Common myeloid progenitor, CD34-positive (primary cell): ENCODE measurements at regions not wholly inside any gene's neighbourhood (a gene's known extent, or its start where the extent isn't known, plus 50 kb on each side); places are given as distances from the start of the nearest gene placed in this dataset.
"Not testable (repeated sequence)": the region's sequence is repeated elsewhere in the genome, so short reads cannot be mapped to it uniquely, and the experiment has no call there.

Source experiments
- CTCF ChIA-PET: fragments of 350-600 bp; sonication (Branson Sonifier 250); formaldehyde crosslinking; loops from one replicate; lab custom pipeline; 2021; ENCODE audit warnings: antibody characterized with exemption; lab: Charles Lee
- POLR2A ChIA-PET: fragments of 350-600 bp; sonication (Branson Sonifier 250); formaldehyde crosslinking; loops from one replicate; lab custom pipeline; 2021; ENCODE audit warnings: antibody characterized with exemption; lab: Charles Lee
- DNase-seq, 3 donors: peaks; one replicate each; pipeline versions ENCODE4 v3.0.0 to v3.0.0-alpha.2; 2013
- H3K27ac ChIP-seq, 2 experiments: 1 replicate in 1 of 2; 2 replicates in 1 of 2; pipeline ENCODE4 v1.7.0; 2013; ENCODE audit warnings: inconsistent platforms in 2 of 2, low read length in 2 of 2, mild to moderate bottlenecking in 2 of 2, low read depth in 1 of 2, moderate library complexity in 1 of 2; ENCODE audit not compliant: severe bottlenecking in 2 of 2, insufficient read depth in 1 of 2, poor library complexity in 1 of 2
- H3K27me3 ChIP-seq, 5 experiments: replicated peaks in 2 of 5; 1 replicate in 3 of 5; 2 replicates in 2 of 5; pipeline versions ENCODE4 v1.6.1 to v1.7.0; 2013; ENCODE audit warnings: low read length in 4 of 5, mild to moderate bottlenecking in 2 of 5, moderate library complexity in 2 of 5, inconsistent platforms in 1 of 5; ENCODE audit not compliant: insufficient read depth in 5 of 5, control insufficient read depth in 4 of 5
- H3K36me3 ChIP-seq, 4 experiments: 1 replicate in 2 of 4; 2 replicates in 2 of 4; pipeline versions ENCODE4 v1.6.1 to v1.7.0; 2013; ENCODE audit warnings: low read length in 3 of 4, control low read depth in 1 of 4, mild to moderate bottlenecking in 1 of 4; ENCODE audit not compliant: control insufficient read depth in 4 of 4, insufficient read depth in 4 of 4
- H3K4me1 ChIP-seq, 4 experiments: 1 replicate in 3 of 4; 2 replicates in 1 of 4; pipeline versions ENCODE4 v1.6.1 to v1.7.1; 2013; ENCODE audit warnings: low read length in 3 of 4, mild to moderate bottlenecking in 3 of 4, control low read depth in 1 of 4, inconsistent platforms in 1 of 4, moderate library complexity in 1 of 4; ENCODE audit not compliant: control insufficient read depth in 4 of 4, insufficient read depth in 4 of 4; ENCODE audit errors: control extremely low read depth in 1 of 4
- H3K4me3 ChIP-seq, 7 experiments: 1 replicate in 4 of 7; 2 replicates in 3 of 7; pipeline versions ENCODE4 v1.5.1 to v1.7.0; 2013; ENCODE audit warnings: mild to moderate bottlenecking in 7 of 7, low read length in 6 of 7, moderate library complexity in 6 of 7, inconsistent platforms in 2 of 7, low read depth in 2 of 7, control low read depth in 1 of 7; ENCODE audit not compliant: insufficient read depth in 4 of 7, control insufficient read depth in 1 of 7; ENCODE audit errors: extremely low read depth in 1 of 7
- H3K9me3 ChIP-seq, 5 experiments: 1 replicate in 4 of 5; 2 replicates in 1 of 5; pipeline versions ENCODE4 v1.6.1 to v1.7.1; 2013; ENCODE audit warnings: low read length in 4 of 5, mild to moderate bottlenecking in 2 of 5, inconsistent platforms in 1 of 5, low read depth in 1 of 5, moderate library complexity in 1 of 5; ENCODE audit not compliant: control insufficient read depth in 4 of 5, insufficient read depth in 2 of 5; ENCODE audit errors: control extremely low read depth in 1 of 5
- WGBS: methylation state at CpG from one replicate; pipeline ENCODE4 v1.1.5; 2013; ENCODE audit not compliant: insufficient coverage; 5-methylcytosine and 5-hydroxymethylcytosine counted together

DNA sequence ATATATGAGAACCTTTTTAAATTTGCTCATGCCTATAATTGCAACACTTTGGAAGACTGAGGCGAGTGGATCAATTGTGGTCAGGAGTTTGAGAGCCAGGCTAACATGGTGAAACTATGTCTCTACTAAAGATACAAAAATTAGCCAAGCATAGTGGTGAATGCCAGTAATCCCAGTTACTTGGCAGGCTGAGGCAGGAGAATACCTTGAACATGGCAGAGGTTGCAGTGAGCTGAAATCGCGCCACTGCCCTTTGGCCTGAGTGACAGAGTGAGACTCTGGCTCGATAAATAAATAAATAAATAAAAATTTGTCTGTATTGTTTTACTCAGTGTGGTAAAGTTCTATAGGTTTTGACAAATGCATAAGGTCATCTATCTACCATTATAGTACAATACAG lies 218.2 kb downstream of the ZC4H2 start:
- Histone ChIP-seq H3K4me3 (no peak overlapping the region), H3K27ac (no peak overlapping the region), H3K4me1 (no peaks in the 10 kb centered on the region), H3K9me3 (no peaks in the 10 kb centered on the region), H3K27me3 (no peaks in the 10 kb centered on the region), H3K36me3 (no peaks in the 10 kb centered on the region)
- CTCF ChIA-PET, result no interaction called here
- 80% methylated on average over 1 of the region's 4 CpGs for WGBS
- POLR2A ChIA-PET, result no interaction called here
- DNase-seq, result no peak

DNA sequence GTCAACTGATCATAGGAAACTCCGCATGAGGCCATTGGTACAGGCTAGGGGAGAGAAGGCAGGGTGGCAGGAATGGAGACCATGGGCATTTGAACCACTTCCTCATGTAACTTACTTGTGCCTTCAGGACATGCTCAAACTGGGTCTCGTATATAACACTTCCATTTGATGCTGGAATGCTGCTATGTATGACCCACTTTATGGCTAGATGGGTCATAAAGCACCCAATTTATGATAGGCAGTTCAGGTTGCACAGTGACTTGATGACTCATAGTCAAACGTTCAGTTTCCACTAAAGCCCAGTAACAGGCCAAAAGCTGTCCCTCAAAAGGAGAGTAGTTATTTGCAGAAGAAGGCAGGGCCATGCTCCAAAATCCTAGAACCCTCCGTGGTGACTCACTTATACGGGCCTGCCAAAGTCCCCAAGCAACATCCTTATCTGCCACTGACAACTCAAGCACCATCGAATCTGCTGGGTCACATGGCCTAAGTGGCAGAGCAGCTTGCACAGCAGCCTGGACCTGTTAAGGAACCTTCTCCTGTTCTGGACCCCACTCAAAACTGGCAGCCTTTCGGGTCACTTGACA lies 236.4 kb downstream of the ZC4H2 start:
- Histone ChIP-seq H3K27ac (no peak overlapping the region), H3K4me1 (no peaks in the 10 kb centered on the region), H3K27me3 (no peaks in the 10 kb centered on the region), H3K4me3 (no peak overlapping the region), H3K36me3 (no peaks in the 10 kb centered on the region), H3K9me3 (peaks cover 0 to 2% (median 0%) of the 10 kb centered on the region in 5 experiments)
- ChIA-PET POLR2A (no interaction called here), CTCF (no interaction called here)
- WGBS, result 82% methylated on average over 7 of the region's 7 CpGs
- DNase-seq, result no peak

- no peak for DNase-seq
- CTCF ChIA-PET, result no interaction called here
- Histone ChIP-seq H3K4me3 (no peak overlapping the region), H3K36me3 (no peaks in the 10 kb centered on the region), H3K27ac (no peak overlapping the region), H3K27me3 (no peaks in the 10 kb centered on the region), H3K4me1 (no peaks in the 10 kb centered on the region), H3K9me3 (peaks cover 0 to 3% (median 0%) of the 10 kb centered on the region in 5 experiments)
- POLR2A ChIA-PET, result no interaction called here
- WGBS, result 83% methylated on average over 2 of the region's 9 CpGs
Observed at GRCh38 chrX:64698317-64698716, 277.9 kb downstream of the ZC4H2 start.

DNA sequence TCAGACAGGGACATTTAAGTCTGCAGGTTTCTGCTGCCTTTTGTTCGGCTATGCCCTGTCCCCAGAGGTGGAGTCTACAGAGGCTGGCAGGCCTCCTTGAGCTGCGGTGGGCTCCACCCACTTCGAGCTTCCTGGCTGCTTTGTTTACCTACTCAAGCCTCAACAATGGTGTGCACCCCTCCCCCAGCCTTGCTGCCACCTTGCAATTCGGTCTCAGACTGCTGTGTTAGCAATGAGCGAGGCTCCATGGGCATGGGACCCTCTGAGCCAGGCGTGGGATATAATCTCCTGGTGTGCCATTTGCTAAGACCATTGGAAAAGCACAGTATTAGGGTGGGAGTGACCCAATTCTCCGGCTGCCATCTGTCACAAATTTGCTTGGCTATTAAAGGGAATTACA lies 280.9 kb downstream of the ZC4H2 start:
- H3K27ac ChIP-seq, CTCF ChIA-PET, POLR2A ChIA-PET, H3K4me1 ChIP-seq, H3K27me3 ChIP-seq, H3K4me3 ChIP-seq, H3K9me3 ChIP-seq, H3K36me3 ChIP-seq, DNase-seq: not testable (repeated sequence)
- WGBS, result 82% methylated on average over 7 of the region's 7 CpGs

DNA sequence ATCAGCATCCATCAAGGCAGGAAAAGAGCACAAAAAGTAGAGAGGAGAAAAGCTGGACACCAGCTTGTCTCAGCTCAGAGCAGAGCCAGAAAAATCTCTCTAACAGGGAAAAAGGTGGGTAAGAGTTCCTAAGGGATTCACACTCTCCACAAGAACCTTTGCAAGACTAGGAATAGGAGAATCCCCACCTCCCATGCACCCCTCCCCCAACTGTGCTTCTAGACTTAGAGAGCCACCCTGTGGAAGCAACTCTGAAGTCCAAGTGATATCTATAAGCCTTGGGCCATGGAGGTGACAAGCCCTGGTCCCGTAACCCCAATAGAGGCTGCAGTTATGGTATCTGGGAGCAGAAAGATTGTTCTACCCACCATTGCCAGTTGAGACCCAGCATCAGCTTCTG lies 267.6 kb upstream of the MTMR8 start:
- H3K27ac ChIP-seq, result no peak overlapping the region
- ChIA-PET CTCF (no interaction called here), POLR2A (no interaction called here)
- no peak for DNase-seq
- no peaks in the 10 kb centered on the region for H3K27me3 ChIP-seq
- no peak overlapping the region for H3K4me3 ChIP-seq
- no peaks in the 10 kb centered on the region for H3K36me3 ChIP-seq
- no peaks in the 10 kb centered on the region for H3K4me1 ChIP-seq
- WGBS, result 100% methylated on average over 1 of the region's 1 CpG
- peaks cover 0 to 5% (median 0%) of the 10 kb centered on the region in 5 experiments for H3K9me3 ChIP-seq

DNA sequence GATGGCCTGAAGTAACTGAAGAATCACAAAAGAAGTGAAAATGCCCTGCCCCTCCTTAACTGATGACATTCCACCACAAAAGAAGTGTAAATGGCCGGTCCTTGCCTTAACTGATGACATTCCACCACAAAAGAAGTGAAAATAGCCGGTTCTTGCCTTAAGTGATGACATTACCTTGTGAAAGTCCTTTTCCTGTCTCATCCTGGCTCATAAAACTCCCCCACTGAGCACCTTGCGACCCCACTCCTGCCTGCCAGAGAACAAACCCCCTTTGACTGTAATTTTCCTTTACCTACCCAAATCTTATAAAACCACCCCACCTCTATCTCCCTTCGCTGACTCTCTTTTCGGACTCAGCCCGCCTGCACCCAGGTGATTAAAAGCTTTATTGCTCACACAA lies 262.0 kb upstream of the MTMR8 start:
- H3K4me1 ChIP-seq, H3K36me3 ChIP-seq, H3K27ac ChIP-seq, H3K4me3 ChIP-seq, H3K27me3 ChIP-seq, CTCF ChIA-PET, DNase-seq, POLR2A ChIA-PET, H3K9me3 ChIP-seq: not testable (repeated sequence)
- WGBS, result 40% methylated on average over 4 of the region's 6 CpGs

- ChIA-PET CTCF (no interaction called here), POLR2A (no interaction called here)
- H3K36me3 ChIP-seq, result no peaks in the 10 kb centered on the region
- no peaks in the 10 kb centered on the region for H3K4me1 ChIP-seq
- no peak overlapping the region for H3K4me3 ChIP-seq
- no peaks in the 10 kb centered on the region for H3K27me3 ChIP-seq
- no peak overlapping the region for H3K27ac ChIP-seq
- WGBS, result 55% methylated on average over 2 of the region's 2 CpGs
- H3K9me3 ChIP-seq, result peaks cover 0 to 2% (median 0%) of the 10 kb centered on the region in 5 experiments
- peak in 2 of 3 donors; percentile 3 to 6 for DNase-seq
Observed at GRCh38 chrX:64642482-64642881, 247.2 kb upstream of the MTMR8 start.
